Ammon's horn (tissue), 1 donor: ENCODE measurements at regions not wholly inside any gene's neighbourhood (a gene's known extent, or its start where the extent isn't known, plus 50 kb on each side); places are given as distances from the start of the nearest gene placed in this dataset.

Experiments
- DNase-seq: peaks from one replicate; pipeline ENCODE4 v3.0.0-alpha.2; 2016; ENCODE audit warnings: low spot score

GRCh38 chr5:3321119-3321760, 274.4 kb upstream of the IRX1 start:
- no peak for DNase-seq

GRCh38 chr5:3320317-3320875, 275.2 kb upstream of the IRX1 start:
- DNase-seq, result no peak

- no peak for DNase-seq
Measured at GRCh38 chr5:3317051-3317795, 278.4 kb upstream of the IRX1 start.

GRCh38 chr5:3313569-3313968, 282.1 kb upstream of the IRX1 start:
- DNase-seq, result no peak

GRCh38 chr5:3312299-3312698, 283.3 kb upstream of the IRX1 start:
- no peak for DNase-seq

- DNase-seq, result no peak
Measured at GRCh38 chr5:3311433-3311832, 284.2 kb upstream of the IRX1 start.

DNA sequence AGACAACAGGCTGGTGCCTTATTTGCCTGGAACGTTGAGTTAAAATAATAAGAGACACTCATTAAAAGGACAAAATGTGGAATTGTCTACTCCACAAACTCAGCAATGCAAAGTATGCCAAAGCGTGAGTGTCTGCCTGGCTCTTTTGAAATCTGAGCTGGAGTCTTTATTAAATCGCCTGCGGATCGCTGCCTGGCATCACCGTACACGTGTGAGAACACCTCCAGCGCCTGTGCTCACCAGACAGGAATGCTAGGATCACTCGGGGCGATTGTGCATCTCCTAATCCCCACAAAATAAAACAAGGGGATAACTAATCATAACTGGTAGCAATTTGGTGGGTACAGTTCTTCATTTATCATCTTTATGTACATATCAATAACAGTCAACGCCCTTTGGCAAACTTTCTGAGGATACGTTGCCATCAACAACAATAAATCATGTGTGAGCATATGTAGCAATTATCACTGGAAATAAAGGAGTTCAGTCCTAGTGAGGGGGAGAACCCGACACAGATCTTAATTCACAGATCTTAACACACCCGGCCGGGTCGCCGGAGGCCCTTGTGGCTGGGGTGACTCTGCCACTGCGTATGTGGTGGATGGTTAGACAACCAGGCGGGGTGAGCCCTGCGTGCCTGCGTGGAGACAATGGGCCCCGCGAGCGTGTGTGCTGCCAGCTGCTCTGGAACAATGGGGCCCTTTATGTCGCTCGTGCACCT, 284.9 kb upstream of the IRX1 start:
- DNase-seq, result peak; percentile 72

DNA sequence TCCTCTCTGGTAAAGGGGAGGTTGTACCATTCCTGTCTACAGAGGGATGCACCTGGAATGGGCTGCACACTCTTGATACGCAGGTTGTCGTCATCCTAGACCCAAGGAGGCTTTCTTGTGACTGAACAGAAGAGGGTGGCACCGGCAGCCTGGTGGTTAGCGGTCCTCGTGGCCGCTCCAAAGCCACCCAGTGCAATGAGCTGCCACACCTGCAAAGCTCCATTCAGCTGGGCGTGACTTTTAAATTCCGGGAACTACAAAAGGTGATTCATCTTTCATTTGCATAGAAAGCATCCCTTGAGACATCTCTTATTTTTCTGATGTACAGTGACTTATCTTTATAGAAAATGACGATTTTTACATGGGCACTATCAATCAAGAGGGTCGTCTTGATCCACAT, 286.1 kb upstream of the IRX1 start:
- no peak for DNase-seq

DNA sequence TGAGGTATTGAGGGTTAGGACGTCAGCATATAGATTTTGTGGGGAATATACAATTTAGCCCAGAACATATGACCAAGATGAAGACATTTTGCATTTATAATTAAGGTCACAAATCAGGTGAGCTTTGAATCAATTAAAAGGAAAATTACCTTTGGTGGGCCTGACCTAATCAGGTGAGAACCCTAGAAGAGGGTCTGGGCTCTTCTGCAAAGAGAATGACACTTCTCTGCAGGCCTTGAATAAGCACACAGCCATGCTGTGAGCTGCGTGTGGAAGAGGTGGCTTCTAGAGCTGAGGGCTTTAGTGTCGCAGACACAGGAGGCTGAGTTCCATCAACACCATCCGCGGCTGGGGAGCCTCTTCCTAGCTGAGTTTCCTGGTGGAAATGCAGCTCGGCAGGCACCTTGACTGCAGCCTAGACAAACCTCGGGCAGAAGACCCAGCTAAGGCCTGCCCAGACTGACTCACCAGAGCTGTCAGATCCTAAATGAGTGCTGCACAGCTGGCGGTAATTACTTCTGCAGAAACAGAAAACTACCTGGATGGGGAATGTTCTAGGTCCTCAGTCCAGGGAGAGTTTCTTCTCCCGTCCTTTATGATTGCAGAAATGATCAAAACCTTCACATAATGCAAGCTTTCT, 287.5 kb upstream of the IRX1 start:
- DNase-seq, result no peak

GRCh38 chr5:3305432-3305831, 290.2 kb upstream of the IRX1 start:
- no peak for DNase-seq

DNA sequence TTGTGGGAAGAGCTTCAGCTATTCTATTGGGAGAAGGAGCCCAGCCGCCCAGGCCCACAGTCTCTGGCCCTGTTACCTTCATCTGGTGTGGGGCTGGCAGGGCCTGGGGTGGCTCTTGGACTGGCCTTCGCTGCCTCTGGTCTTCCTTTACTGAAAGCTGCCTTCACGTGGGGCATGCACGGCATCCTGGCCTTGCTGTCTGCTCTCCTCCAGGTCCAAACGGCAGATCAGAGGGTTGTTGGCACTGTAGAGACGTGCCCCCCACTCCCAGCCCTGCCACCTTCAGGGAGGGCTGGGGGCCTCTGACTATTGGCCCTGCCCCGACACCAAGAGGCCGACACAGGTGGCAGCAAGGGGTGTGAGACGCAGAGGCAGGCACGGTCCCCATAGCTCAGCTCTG, 291.3 kb upstream of the IRX1 start:
- DNase-seq, result no peak

DNA sequence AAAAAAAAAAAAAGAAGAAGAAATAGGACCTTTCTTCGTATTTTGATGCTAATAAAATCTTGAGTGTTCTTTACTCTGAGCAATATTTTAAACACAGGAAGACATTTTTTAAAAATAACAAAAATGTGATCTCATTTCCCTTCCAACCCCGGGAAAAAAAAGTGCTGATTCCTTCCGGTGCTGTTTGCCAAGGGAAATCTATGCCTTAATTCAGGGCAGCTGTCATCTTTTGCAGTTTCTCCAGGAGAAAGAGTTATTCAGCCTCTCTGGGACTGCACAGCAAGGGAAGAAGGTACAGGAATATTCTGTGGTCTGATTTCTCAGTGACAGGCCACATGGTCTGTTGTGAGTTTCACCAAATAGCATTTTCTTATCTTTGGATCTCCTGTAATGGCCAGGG, 291.9 kb upstream of the IRX1 start:
- DNase-seq, result no peak

DNA sequence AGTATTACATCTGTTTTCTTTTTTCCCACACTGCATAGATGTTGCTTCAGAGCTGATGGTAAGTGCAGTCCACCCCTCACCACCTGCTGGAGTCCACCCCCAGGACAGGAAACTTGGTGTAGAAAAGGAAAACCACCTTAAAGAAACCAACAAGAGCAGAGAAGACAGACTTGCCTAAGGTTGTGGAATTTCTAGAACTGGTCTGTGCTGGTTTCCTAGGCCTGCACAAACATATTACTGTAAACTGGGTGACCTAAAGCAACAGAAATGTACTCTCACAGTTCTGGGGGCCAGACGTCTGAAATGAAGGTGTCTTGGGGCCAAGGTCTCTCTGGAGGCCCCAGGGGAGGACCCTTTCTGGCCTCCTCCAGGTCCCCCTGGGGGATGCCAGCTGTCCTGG, 293.4 kb upstream of the IRX1 start:
- DNase-seq, result no peak

- DNase-seq, result no peak
Measured at GRCh38 chr5:3301306-3301705, 294.3 kb upstream of the IRX1 start.

DNA sequence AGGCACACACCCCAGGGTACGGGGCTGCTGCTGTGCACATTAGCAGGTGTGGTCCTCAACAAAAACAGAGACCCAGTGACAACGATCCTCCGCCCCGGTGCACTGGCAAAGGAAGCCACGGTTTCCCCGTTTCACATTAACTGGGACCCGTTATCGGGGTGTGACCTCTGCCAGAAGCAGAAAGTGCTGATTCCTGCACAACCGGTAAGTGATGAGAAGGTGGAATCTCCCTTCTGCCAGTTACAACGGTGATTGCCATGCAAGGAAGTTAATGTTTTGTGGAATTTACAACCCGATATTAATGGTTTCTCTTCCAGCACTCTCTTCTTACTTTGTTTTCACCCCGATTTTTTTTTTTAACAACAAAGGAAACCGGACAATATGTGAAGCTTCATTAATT, 294.9 kb upstream of the IRX1 start:
- no peak for DNase-seq

DNA sequence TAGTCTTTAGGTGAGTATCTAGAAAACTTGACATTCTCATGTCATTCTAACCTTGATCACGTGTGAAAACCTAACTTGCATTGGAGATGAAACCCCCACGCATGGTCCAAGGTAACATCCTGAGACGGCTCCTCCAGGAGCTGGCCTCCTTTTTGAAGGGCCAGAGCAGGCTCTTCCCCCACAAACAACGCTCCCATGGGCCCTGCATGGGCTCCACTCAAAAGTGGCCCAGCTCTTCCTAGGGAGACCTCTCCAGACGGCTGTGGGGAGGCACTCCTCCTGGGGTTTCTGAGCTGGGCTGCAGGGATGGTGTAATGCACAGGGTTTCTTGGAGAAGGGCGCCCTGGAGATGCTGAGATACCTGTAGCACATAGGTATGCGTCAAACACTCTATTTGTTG, 296.2 kb upstream of the IRX1 start:
- DNase-seq, result no peak

- no peak for DNase-seq
Measured at GRCh38 chr5:3297853-3298252, 297.8 kb upstream of the IRX1 start.

- no peak for DNase-seq
Measured at GRCh38 chr5:3288325-3288724, 307.3 kb upstream of the IRX1 start.

DNA sequence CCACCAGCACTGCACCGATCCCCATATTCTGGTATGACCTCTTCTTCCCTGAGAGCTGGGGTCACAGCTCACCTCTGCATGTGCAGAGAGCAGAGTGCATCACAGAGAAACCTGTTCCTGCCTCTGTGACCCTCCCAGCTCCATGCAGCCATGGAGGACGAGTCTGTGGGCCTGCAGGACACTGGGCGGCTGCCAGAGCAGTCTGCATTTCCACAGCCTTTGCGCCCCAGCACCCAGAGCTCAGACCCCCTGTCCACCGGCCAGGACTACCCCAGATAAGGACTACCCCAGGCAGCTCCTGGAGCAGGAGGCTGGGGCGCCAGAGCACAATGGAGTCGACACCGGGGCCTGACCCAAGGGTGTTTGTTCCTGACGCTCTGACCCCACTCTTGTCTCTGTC, 308.1 kb upstream of the IRX1 start:
- no peak for DNase-seq

- no peak for DNase-seq
Measured at GRCh38 chr5:3285621-3286020, 310.0 kb upstream of the IRX1 start.

DNA sequence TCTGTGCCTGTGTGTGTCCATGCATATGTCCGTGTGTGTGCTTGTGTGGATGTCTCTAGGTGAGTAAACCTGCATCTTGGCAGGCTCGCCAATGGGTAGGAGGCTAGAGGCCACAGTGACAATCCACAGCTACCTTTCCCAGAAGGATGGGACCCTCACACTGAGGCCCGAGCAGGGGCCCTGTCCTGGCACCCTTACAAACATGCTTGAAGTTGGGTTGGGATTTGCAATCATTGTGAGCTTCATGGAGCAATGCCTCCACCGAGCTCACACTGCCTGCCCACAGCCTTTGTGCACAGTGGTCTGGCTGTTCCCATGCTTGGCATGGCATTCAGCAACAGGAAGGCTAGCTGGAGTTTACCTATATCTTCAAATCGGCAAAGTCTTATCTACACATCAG, 311.1 kb upstream of the IRX1 start:
- no peak for DNase-seq

DNA sequence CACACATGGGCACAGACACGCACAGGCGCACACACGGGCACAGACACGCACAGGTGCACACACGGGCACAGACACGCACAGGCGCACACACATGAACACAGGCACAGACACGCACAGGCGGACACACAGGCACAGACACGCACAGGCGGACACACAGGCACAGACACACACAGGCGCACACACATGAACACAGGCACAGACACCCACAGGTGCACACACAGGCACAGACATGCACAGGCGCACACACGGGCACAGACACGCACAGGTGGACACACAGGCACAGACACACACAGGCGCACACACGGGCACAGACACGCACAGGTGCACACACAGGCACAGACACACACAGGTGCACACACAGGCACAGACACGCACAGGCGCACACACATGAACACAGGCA, 312.8 kb upstream of the IRX1 start:
- no peak for DNase-seq

DNA sequence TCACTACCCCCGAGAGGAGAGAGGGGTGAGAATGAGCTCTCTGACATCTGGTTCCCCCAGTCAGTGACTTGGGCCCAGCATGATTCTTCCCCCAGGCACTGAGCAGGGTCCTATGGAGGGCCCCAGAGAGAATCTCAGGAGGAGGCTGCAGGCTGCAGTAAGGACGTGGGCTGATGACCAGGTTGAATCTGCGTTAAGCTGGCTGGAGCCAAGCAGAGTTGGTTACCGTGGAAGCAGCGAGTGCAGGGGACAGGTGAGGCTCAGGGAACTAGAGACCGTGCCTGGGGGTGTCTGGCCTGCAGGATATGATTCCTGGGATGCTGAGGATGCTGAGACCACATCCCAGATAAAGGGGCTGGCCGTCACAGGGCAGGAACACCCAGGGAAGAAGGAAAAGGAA, 314.3 kb upstream of the IRX1 start:
- no peak for DNase-seq
